Peyer's patch (tissue), 4 donors: ENCODE measurements at regions not wholly inside any gene's neighbourhood (a gene's known extent, or its start where the extent isn't known, plus 50 kb on each side); places are given as distances from the start of the nearest gene placed in this dataset.

Experiments used
- CTCF ChIP-seq, 6 experiments: fragments of 450-650 bp in 4 of 6; fragments of 200-600 bp in 2 of 6; sonication (generic) in 1 of 6; IDR thresholded peaks; one replicate each; pipeline ENCODE4 v1.5.1; 2017 to 2019; ENCODE audit warnings: antibody characterized with exemption in 6 of 6, mild to moderate bottlenecking in 3 of 6, moderate library complexity in 1 of 6
- POLR2A ChIP-seq, 2 donors: fragments of 450-650 bp; IDR thresholded peaks; one replicate each; pipeline ENCODE4 v1.5.1; 2017; ENCODE audit warnings: antibody characterized with exemption in 2 of 2, mild to moderate bottlenecking in 2 of 2, moderate library complexity in 2 of 2

- TF ChIP-seq POLR2A (IDR thresholded peaks at IDR 0.05) (no peak), CTCF (IDR thresholded peaks at IDR 0.05) (no peak)
These were observed 54.8 kb downstream of the ADRA2C start for GRCh38 chr4:3820806-3821579.
